KBM-7 (cell line): ENCODE measurements at regions not wholly inside any gene's neighbourhood (a gene's known extent, or its start where the extent isn't known, plus 50 kb on each side); places are given as distances from the start of the nearest gene placed in this dataset.

Experiments used
- DNase-seq: peaks from one replicate; pipeline ENCODE4 v3.0.0-alpha.2; 2015
- in situ Hi-C: fragments of 300-500 bp; cut with MboI; formaldehyde crosslinking; loops from 2 replicates; pipeline ENCODE4 v1.14.3; 2020; ENCODE audit warnings: low sequenced_read_pairs, low pct_unique_long_range_greater_than_20kb, mixed read lengths

DNA sequence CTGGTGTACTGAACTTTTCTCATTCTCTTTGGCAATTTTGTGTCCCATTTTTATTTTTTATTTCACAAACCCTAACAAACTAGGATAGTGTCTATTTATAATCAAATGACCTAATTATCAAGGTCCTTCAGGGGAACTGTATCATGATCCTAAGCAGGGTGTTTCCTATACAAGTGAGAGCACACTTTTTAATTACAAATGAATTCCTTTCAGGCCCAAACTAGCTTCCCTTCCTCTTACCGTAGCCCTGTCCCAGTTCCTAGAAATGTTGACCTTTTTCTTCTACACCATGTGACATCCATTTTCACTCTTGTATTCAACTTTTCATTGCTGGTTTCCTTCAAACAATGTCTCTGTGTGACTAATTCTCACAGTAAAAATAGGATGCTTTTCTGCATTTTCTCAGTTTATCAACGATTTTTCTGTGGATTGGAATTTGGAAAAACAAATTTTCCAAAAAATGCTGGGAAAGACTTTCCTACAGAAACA lies 411.4 kb downstream of the CCDC91 start:
- peak; percentile 14 for DNase-seq
- in situ Hi-C loops = no loop called here

DNA sequence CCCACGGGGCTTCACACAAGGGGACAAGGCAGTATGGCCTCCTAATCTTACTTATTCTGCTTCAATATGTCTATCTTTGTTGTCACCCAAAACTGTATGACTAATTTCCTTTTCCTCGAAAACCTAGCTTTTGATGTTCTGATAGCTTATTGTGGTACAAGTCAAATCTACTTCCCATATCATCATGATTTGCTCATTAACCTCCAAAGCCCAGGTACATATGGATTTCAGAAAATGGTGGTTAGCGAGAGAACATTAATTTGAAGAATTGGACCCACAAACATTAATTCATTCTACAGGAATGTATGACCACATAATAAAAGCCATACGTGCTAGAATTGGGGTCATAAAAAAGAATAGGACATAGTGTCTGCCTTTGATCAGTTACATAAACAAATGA lies 412.5 kb downstream of the CCDC91 start:
- in situ Hi-C loops = no loop called here
- DNase-seq = no peak

DNA sequence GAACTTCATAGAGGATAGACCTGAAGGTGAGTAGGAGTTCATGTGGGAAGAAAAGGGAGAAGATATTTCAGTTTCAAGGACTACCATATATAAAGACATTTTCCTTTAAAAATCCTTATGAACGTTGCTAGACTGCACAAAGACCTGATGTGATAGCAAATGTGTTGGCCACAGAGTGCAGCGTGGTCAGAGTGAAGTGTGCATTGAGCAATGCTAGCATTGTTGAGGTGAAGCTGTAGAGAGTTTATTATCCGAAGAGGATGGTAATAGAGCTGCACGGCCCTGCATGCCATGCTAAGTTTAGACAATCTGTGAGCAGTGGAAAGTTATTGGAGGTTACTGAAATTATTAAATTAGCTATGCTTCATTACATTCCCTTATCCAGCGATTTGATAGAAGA lies 413.0 kb downstream of the CCDC91 start:
- in situ Hi-C loops = no loop called here
- no peak for DNase-seq

DNA sequence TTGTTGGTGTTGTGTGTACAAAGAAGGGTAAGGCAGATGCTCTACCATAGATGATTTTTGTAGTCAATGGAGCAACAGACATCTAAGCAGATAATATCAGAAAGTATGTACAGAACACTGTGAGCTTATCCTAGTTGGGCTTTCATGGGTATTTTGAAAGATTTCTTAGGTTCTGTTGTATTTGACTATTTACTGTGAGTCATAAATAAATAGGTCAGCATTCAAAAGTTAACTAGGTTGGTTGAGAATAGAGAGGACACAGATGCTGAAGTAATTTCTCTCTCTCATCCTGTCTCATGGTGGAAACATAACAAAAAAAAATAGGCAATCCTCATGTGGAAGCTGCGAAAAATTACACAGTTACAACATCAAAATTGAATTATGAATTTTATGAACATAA lies 413.5 kb downstream of the CCDC91 start:
- DNase-seq = no peak
- in situ Hi-C loops = no loop called here

DNA sequence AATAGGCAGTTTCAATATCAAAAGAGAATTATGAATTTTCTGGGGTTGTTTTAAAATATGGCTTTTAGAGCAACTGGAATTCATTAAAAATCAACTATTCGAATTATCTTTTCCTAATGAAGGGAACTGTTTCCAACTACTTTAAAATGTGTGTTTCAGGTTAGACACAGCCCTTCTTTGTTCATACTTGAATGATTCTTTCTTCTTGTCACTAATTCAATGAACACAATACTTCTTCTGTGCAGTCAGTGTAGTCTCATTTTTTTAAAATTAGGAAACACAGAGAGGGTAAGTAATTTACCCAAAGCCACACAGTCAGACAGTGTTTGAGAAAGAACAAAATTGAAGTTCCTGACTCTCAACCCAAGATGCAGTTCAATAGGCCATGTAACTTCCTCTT lies 414.0 kb downstream of the CCDC91 start:
- DNase-seq = no peak
- in situ Hi-C loops = no loop called here

DNA sequence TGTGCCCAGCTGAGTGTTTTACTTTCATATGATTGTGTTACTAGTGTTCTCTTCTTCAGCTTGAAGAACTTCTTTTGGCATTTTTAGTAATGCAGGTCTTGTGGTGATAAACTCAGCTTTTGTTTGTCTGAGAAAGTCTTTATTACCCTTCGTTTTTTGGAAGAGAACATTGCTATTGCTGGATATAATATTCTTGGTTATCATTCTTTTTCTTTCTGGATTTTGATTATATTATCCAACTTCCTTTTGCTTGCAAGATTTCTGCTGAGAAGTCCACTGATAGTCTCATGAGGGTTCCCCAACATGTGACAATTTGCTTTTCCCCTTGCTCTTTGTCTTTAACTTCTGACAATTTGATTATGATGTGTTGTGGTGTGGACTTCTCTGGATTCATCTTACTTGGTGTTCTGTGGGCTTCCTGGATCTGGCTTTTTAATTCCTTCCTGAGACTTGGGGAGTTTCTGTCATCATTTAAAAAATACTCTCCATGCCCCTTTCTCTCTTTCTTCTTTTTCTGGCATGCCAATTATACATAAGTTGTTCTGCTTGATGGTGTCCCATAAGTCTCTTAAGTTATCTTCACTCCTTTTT lies 416.8 kb downstream of the CCDC91 start:
- in situ Hi-C loops = no loop called here
- no peak for DNase-seq

DNA sequence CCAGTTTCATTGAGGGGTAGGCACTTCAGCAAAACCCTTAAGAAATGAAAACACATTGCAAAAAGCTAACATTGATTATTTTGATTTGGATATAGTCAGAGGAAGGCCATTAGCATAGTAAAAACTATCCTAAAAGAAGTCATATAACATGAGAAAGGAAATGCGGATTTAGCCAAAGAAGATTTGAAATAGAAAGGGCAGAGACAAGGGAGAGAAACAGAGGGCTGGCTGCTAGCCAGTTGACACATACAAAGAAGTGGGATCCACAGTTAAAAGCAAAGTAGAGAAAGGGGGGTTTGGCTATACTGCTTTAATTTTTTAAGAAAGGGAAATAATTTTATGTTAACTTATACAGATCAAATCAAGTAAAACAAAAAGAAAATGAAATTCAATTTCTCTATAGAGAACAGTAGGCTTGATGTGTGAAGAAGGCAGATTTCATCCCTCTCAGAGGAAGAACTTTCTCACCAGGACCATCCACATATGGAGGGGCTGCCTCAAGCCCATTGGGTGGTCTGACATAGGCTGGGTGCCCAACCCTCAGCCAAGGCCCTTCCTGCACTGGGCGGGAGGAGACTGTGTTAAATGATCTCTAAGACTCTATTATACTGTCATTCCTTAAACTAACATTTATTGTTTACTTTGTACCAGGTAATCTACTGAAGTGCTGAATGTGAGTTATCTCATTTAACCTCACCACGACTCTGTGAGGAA lies 420.3 kb downstream of the CCDC91 start:
- in situ Hi-C loops = no loop called here

DNA sequence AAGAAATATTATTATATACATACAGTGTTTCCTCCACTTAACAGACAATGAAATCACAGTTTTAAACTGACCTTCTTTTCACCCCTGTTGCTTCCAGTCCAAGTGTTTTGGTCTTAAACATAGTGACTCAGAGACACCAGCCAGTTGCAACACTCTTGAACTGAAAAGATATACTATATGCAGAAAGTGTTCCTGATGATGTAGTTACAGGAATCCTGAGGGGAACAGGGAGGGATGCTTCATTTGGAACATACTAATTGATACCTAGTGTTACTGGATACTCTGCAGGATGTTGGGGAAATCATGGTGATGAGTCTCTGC lies 420.8 kb downstream of the CCDC91 start:
- in situ Hi-C loops = no loop called here
- no peak for DNase-seq

More for the DNA sequence above, 420.3 kb downstream of the CCDC91 start:
- DNase-seq = no peak

DNA sequence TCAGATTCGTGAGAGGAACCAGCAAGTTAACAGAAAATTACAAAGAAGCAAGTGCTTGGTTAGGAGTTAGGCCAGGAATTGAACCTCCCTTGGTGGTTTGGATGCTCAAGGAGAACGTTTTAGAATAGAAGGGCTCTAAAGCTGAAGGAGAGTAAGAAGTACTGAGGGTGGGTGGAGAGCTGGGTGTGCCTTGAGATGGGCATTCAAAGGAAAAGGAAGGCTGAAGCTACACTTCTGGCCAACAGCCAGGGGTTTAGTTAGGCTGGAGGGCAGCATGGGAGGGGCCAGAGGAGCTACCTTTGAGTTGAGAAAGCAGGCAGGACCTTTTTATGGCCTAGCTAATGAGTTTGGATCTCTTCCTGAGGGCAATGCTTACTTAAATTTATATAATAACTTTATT lies 421.2 kb downstream of the CCDC91 start:
- in situ Hi-C loops = no loop called here
- DNase-seq = no peak

DNA sequence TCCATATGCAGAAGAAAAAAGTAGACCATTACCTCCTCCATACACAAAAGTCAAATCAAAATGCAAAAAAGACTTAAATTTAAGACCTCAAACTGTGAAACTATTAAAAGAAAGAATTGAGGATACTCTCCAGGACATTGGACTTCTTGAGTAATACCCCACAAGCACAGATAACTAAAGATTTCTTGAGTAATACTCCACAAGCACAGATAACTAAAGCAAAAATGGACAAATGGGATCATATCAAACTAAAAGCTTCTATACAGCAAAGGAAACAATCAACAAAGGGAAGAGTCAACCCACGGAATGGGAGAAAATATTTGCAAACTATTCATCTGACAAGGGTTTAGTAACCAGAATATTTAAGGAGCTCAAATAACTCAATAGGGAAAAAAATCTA lies 427.9 kb downstream of the CCDC91 start:
- in situ Hi-C loops = no loop called here
- no peak for DNase-seq

DNA sequence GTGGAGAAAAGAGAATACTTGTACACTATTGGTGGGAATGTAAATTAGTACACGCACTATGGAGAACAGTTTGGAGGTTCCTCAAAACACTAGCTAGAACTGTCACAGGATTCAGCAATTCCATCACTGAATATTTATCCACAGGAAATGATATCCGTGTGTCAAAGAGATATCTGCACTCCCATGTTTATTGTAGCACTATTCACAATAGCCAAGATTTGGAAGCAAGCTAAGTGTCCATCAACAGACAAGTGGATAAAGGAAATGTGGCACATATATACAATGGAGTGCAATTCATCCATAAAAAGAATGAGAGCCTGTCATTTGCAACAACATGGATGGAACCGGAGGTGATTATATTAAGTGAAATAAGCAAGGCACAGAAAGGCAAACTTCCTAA lies 428.5 kb downstream of the CCDC91 start:
- in situ Hi-C loops = no loop called here

DNA sequence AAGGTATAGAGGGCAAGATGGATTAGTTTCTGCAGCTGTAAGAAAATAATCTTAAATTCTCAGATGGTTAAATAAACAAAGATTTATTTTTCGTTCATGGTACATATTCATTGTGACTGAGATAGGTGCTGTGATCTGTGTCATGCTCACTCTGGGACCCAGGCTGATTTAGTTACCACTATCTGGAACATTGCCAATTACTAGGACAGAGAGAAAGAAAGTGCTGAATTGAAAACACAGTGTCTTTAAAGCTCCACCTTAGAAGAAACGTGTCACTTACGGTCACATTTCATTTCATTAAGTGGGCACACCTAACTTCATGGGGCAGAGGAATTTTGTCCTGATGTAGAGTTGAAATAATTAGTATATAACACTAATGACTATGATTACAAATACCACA lies 430.0 kb downstream of the CCDC91 start:
- DNase-seq = no peak
- in situ Hi-C loops = no loop called here

More for the DNA sequence above, 428.5 kb downstream of the CCDC91 start:
- DNase-seq = no peak

DNA sequence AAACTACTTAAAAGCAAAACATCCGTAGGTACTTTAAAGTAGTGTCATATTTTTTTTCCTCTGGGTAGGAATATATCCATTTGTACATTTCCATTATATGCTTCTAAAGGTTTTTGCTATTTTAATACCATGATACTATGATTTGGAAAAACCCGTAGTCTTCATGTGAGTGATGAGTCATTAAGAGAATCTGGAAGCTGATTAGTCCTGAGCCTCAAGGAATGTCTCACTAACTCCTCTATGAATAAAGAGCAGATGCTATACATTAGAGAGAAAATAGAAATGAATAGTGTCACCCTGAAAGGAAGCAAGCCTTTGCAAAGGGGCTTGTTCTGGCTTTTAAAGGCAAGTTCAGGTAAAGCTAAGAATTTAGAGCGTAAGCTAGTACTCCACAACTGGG lies 432.1 kb downstream of the CCDC91 start:
- no peak for DNase-seq
- in situ Hi-C loops = no loop called here

DNA sequence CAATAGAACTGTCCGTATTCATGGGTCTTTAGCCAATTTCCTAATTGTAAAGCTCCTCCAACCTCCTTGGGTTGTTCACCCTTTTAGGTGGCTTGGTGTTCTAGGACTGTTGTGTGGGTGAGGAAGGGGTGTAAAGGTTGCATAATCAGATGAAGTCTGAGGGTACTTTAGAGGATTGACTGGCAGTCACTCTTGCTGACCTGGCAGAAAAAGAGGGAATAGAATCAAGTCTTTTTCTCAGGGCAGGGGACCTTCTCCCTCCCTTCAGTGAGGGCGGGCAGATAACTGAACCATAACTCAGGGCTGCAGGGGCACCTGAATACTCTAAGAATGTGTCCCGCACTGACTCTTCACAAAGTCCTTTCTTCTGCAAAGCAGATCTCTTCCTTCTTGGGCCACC lies 436.2 kb downstream of the CCDC91 start:
- in situ Hi-C loops = no loop called here
- no peak for DNase-seq

DNA sequence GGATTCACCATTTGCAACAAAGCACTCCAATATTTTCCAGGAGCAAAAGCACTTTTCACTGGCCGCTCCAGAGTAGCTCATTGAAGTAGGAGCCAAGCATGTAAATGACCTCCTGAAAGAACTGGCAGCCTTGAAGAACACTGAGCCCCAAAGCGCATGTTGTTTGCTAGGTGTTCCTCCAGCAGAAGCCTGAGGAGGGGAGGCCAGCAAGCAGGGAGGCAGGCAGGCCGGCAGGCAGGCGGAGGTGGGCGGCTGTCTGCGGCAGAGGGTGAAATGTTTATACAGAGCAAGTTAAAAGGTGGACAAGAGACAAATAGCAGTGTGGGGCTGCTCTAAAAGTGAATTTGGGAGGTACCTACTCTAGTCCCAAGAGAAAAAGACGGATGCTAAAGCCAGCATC lies 439.4 kb downstream of the CCDC91 start:
- DNase-seq = no peak
- in situ Hi-C loops = no loop called here

DNA sequence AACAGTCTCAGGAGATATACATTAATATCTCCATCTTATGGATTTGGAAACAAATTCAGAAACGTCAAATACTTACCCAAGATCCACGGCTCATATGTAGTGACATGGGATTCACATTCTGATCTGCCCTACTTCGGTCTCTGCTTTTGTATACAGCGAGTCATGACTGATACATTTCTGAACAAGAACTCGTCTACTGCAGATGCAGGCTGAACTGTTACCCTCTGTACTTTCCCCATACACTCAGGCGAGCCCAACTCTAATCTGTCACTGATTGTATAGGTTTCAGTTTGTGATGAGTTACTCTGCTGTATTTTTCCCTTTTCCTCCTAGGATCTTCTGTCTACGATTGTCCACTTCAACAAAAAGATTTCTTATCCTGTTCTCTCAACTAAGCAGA lies 441.6 kb downstream of the CCDC91 start:
- no peak for DNase-seq

DNA sequence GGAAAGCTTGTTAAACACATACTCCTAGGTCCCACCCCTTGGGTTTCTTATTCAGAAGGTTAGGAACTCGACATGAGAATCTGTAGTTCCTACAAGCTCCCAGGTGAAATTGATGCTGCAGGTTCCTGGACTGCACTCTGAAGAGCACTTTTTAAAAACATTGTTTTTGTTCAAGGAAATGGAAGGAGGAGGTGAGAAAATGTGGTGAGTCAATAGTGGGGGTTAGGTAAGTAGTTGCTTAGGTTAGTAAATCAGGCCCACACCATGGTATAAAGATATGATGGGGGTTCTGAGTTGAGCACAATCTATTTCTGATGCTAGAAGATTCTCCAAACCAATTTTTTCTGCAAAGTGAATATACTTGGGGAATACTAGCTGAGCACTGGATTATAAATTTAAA lies 450.3 kb downstream of the CCDC91 start:
- DNase-seq = no peak
- in situ Hi-C loops = no loop called here

More for the DNA sequence above, 441.6 kb downstream of the CCDC91 start:
- in situ Hi-C loops = no loop called here

DNA sequence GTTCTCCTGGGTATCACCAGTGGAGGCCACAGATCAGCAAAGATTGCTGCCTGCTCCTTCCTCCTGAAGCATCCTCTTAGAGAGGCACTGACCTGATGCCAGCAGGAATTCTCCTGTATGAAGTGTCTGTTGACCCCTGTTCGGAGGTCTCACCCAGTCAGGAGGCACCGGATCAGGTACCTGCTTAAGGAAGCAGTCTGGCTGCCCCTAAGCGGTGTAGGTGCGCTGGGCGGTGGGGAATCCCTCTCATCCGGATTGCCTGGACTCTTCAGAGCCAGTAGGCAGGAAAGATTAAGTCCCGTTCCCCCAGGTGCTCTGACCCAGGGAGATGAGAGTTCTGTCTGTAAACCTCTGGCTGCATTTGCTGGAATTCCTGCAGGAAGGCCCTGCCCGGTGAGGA lies 455.2 kb downstream of the CCDC91 start:
- DNase-seq = no peak
- in situ Hi-C loops = no loop called here

DNA sequence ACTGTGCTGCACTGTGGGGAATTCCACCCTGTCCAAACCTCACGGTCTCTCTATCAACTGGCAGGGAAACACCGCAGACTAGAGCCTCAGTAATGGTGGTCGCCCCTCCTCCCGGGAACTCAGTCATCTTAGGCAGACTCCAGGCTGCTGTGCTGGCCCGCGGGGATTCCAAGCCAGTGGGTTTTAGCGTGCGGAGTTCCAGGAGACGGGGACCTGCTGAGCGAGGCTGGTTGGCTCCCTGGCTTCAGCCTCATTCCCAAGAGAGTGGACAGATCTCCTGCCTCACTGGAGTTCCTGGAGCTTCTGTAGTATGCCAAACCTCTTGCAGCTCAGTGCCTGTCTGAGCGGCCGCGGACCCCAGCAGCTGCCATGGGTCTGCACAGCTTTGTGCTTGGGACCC lies 455.6 kb downstream of the CCDC91 start:
- no peak for DNase-seq
- in situ Hi-C loops = no loop called here

DNA sequence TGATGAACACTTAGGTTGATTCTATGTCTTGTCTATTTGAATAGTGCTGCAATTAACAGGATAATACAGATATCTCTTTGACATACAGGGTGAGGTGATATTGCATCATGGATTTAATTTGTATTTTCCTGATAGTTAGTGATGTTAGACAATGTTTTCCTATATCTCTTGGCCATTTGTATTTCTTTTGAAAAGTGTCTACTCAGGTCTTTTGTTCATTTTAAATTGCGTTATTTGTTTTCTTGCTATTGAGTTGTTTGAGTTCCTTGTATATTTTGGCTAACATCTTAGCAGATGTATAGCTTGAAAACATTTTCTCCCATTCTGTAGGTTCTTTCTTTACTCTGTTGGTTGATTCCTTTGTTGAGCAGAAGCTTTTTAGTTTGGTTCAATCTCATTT lies 460.6 kb downstream of the CCDC91 start:
- in situ Hi-C loops = no loop called here
- no peak for DNase-seq

DNA sequence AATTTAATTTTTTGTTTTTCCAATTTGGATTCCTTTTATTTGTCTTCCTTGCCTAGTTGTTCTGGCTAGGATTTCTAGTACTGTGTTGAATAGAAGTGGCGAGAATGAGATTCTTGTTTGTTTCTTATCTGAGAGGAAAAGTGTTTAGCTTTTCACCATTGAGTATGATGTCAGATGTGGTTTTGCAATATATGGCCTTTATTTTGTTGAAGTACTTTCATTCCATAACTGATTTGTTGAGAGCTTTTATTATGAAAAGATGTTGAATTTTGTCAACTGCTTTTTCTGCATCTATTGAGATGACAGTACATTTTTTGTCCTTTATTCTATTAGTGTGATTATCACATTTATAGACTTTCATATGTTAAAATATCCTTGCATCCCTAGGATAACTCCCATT lies 462.0 kb downstream of the CCDC91 start:
- in situ Hi-C loops = no loop called here
- DNase-seq = no peak
